GM12865 (cell line): ENCODE measurements at regions not wholly inside any gene's neighbourhood (a gene's known extent, or its start where the extent isn't known, plus 50 kb on each side); places are given as distances from the start of the nearest gene placed in this dataset.

ENCODE experiments used
- DNase-seq: peaks from one replicate; pipeline ENCODE4 v3.0.0; 2010; ENCODE audit warnings: low read depth
- H3K4me3 ChIP-seq: 2 replicates; pipeline ENCODE4 v1.5.1; 2011; ENCODE audit warnings: mild to moderate bottlenecking, low read depth, low read length, control low read depth
- TF ChIP-seq, protein P1 (sequence below): IDR thresholded peaks from 2 replicates; pipeline ENCODE4 v1.5.1; 2011; ENCODE audit warnings: low read length, control low read depth, low read depth, inconsistent platforms; ENCODE audit not compliant: insufficient read depth; ENCODE audit errors: missing control alignments

GRCh38 chr19:29889702-29890101, 52.3 kb upstream of the URI1 start:
- no peak overlapping the region for H3K4me3 ChIP-seq
- DNase-seq: no peak
- TF ChIP-seq, protein P1, sequence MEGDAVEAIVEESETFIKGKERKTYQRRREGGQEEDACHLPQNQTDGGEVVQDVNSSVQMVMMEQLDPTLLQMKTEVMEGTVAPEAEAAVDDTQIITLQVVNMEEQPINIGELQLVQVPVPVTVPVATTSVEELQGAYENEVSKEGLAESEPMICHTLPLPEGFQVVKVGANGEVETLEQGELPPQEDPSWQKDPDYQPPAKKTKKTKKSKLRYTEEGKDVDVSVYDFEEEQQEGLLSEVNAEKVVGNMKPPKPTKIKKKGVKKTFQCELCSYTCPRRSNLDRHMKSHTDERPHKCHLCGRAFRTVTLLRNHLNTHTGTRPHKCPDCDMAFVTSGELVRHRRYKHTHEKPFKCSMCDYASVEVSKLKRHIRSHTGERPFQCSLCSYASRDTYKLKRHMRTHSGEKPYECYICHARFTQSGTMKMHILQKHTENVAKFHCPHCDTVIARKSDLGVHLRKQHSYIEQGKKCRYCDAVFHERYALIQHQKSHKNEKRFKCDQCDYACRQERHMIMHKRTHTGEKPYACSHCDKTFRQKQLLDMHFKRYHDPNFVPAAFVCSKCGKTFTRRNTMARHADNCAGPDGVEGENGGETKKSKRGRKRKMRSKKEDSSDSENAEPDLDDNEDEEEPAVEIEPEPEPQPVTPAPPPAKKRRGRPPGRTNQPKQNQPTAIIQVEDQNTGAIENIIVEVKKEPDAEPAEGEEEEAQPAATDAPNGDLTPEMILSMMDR: no peak

- no peak overlapping the region for H3K4me3 ChIP-seq
- DNase-seq: no peak
- TF ChIP-seq, protein P1: no peak
These were observed 51.6 kb upstream of the URI1 start for GRCh38 chr19:29890392-29890791.
